NCI-H748 treated with DMSO at 0.1 percent for 48 hours (cell line): ENCODE measurements at regions not wholly inside any gene's neighbourhood (a gene's known extent, or its start where the extent isn't known, plus 50 kb on each side); places are given as distances from the start of the nearest gene placed in this dataset.

Experiments
- DNase-seq: peaks from one replicate; lab custom pipeline; 2025; lab: John Stamatoyannopoulos, UW

- DNase-seq: no peak
Measured at GRCh38 chr4:62260254-62260653, 1060.1 kb downstream of the ADGRL3 start.

GRCh38 chr4:62256479-62256878, 1056.4 kb downstream of the ADGRL3 start:
- DNase-seq: no peak

DNA sequence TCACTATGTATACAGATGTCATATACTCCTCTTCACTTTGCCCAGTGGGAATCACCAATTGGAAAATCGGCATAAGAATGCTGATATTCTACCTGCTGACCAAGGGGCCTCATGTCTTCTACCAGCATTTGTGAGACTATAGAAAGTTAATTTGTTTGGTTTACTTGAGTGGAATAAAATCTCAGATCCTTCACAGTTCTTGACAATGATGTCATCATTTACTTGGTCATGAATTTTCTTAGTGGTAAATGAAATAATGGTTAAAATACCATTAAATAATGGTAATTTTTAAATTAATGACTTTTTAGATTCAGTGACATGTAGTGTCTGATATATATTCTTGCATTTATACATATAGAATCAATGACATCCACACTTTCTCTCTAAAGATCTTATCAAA, 1052.6 kb downstream of the ADGRL3 start:
- no peak for DNase-seq

DNA sequence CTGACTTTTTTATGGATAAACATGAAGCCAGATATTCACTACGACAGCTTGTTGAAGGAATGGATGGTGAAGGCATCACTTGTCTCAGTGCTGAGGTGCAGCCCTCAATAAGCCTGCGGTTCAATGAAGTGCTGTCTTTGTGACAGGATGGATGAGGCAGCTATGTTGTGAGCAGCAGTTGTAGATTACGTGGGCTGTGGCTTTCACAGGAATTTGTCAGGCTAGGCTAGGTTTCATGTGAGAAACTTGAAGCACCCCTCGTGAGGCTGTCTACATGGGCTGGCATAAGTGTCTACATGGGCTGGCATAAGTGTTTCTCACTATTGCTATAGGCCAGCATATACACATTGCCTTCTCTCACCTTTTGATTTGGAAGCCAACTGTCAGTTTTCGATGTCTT, 1050.0 kb downstream of the ADGRL3 start:
- no peak for DNase-seq

GRCh38 chr4:62243895-62244294, 1043.8 kb downstream of the ADGRL3 start:
- no peak for DNase-seq

DNA sequence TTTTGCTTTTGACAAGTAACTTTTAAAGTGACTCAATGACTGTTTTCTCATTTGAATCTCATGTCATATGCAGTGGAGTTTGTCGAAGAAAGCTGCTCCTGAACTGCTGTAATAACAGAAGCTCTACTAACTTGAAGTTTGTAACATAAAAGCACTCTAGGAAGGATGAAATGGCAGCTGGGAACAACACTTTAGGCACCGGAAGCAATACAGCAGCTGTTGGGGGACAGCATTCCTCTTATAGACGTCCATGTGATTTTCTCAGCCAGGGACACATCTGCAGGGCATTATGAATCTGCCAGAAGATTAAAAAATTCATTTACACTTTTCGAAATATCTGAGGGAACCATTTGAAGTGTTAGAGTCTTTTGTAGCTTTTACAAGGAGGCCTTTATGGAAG, 1035.8 kb downstream of the ADGRL3 start:
- DNase-seq: no peak

GRCh38 chr4:62232814-62233213, 1032.7 kb downstream of the ADGRL3 start:
- DNase-seq: no peak

- no peak for DNase-seq
Measured at GRCh38 chr4:62231994-62232393, 1031.9 kb downstream of the ADGRL3 start.

DNA sequence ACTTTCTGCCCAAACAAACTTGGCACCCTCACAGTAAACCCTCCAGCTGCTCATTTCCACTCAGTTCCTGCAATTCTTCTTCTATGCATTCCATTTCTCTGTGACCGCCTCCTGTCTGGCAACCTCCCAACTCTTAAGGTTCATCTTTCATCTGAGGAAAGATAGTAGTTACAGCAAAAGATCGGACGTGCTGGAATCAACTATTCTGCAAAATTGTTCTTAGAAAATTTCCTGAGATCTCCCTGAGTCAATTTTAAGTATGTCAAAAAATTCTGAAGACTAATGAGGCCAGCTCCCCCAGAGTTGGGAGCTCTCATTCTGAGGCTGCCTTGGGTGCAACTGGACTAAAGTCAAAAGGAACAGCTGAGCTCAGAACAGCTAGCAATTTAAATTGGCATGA, 1026.0 kb downstream of the ADGRL3 start:
- no peak for DNase-seq

GRCh38 chr4:62222121-62222520, 1022.0 kb downstream of the ADGRL3 start:
- no peak for DNase-seq

DNA sequence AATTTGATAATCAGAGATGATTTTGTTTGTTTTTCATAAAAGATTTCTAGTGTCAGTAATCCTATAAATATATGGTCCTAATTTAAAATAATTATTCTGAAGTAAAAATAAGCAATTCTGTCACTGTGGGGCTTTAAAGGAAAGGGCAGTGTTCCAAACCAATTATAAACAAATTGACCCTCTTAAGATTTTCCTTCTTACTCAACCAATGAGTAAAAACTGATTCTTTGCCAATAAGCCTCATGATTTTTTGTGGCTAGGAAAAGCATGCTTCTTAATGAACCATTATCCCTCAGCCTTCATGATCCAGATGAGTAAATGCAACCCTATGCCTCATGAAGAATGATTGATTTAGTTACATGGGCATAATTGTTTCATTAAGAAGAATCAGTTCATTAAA, 1010.4 kb downstream of the ADGRL3 start:
- DNase-seq: no peak

DNA sequence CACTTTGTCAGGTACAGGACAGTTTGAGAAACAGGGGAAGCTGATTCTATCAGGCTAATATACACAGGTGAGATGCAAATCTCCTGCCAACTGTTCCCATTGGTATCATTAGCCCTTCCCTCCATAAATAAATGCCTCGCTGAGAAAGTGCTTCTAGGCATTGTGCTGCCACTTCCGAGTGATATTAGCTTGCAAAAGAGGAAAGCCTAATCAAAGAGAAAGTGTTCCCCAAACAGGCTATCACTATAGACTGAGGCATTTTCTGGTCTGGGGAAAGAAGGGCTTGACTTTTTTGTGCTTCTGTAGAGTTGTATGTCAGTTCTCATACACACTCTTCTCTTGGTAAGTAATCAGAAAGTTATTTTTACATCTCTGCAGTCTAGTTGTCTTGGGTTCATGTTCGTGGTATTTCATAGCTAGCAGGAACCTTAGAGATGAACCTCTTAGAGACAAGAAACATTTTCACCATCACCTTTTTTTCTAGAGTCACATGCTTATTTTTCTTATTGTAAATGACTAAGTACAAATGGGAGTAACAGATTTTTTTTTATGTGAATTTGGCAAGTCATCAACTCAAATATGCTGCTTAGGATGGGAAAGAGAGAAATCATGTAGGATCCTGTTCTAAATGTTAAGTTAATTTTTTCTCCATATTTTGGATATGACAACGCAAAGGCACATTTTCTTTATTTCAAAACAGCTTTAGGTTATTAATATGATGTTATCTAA, 1009.8 kb downstream of the ADGRL3 start:
- no peak for DNase-seq

- no peak for DNase-seq
Measured at GRCh38 chr4:62208921-62209320, 1008.8 kb downstream of the ADGRL3 start.

DNA sequence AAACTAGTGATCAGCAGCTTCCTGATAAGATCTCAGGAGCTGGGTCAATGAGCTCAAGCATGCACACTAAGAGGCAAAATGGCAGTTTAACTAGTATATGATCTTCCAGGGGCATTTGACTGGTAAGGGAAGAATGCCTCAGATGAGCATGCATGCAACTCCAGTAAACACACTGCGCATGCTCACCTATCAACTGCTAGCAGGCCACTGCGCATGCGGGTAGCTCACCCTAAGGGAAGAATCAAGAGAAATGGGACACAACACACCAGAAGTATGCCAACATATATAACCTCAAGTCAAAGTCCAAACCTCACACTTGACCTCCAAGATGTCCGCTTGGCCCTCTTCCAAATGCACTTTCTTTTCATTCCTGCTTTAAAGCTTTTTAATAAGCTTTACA, 1004.0 kb downstream of the ADGRL3 start:
- no peak for DNase-seq

GRCh38 chr4:62199291-62199810, 999.2 kb downstream of the ADGRL3 start:
- no peak for DNase-seq

GRCh38 chr4:62196338-62196737, 996.2 kb downstream of the ADGRL3 start:
- DNase-seq: no peak

DNA sequence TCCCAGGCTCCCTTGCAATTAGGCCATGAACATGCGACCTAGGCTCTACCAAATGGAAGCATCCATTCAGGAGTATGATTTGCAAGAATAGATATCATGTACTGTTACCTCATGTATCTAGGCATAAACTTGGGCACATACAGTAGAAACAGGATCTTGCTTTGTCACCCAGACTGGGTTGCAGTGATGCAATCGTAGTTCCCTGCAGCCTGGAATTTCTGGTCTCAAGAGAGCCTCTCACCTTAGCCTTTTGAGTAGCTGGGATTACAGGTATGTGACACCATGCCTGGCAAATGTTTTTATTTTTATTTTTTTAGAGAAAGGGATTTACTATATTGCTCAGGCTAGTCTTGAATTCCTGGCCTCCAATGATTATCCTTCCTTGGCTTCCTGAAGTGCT, 994.2 kb downstream of the ADGRL3 start:
- no peak for DNase-seq

DNA sequence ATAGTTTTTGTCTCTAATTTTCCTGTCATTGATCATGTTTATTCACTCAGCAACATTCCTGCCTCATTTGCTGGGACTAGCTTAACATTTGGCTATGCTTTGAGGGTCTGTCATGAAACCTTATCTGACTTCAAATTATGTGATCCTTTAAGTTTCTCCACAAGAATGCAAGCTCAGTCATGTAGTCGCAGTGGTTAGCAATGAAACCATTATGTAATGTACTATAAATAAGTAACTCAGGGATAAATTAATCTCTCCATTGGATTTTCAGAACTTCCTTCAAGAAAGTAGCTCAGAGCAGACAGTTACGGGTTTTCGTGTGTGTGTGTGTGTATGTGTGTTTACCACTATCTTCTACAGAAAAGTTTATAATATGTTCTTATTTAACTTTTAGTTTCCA, 993.6 kb downstream of the ADGRL3 start:
- DNase-seq: no peak

GRCh38 chr4:62191451-62192240, 991.5 kb downstream of the ADGRL3 start:
- no peak for DNase-seq

DNA sequence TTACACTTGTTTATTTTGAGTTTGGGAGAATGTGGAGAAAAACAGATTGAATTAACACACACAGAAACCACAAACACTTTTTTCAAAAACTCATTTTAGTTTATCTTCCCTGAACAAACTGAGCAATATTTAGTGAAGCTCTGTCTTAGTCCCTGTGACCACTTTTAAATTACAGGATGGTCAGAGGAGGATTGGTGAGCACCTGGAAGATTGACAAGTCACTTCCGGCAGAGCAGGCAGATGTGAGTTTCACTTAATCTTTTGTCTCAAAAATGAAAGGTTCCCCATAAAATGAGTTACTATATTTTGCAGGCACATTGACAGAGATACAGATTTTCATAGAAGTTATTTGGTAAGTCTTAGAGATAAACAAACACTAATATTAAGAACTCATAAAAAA, 970.1 kb downstream of the ADGRL3 start:
- DNase-seq: no peak

DNA sequence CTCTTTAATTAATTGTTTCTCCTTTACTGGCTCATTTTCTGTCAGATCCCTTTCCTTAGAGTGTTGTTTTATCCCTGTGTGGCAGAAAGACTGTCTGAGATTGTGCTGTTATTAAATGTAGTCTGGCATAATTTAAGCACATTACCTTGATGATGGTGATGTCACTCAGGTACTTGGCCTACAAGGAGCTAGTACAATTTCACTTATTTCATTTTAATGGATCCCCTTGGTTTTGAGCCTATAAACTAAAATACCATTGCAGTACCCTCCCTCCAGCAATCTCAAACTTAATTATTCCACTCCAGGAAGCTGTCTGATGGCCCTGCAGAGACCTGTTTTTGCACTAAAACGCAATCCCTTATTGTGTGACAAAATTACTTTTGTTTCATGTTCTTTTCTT, 968.6 kb downstream of the ADGRL3 start:
- DNase-seq: no peak

DNA sequence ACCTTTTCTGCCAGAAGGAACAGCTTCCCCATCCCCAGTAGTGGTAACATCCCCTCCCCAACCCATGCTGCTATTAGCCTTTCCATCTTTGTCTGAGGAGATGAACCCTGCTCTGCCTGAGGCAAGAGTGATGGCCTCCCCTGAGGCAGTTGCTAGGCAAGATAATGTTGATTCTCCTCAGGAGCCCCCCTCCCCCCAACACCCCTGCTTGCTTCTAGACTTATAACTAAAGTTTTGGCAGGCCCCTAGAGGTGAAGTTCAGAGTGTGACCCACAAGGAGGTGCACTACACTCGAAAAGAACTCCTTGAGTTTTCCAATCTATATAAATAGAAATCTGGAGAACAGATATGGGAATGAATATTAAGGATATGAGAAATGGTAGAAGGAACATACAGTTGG, 962.5 kb downstream of the ADGRL3 start:
- DNase-seq: no peak

GRCh38 chr4:62161446-62161845, 961.3 kb downstream of the ADGRL3 start:
- no peak for DNase-seq
